Smooth muscle cell (in vitro differentiated cells): ENCODE measurements at regions not wholly inside any gene's neighbourhood (a gene's known extent, or its start where the extent isn't known, plus 50 kb on each side); places are given as distances from the start of the nearest gene placed in this dataset.
"Not testable (repeated sequence)": the region's sequence is repeated elsewhere in the genome, so short reads cannot be mapped to it uniquely, and the experiment has no call there.

Experiments
- DNase-seq: peaks from one replicate; lab custom pipeline; 2025; ENCODE audit not compliant: unreplicated experiment; lab: John Stamatoyannopoulos, UW
- H2AFZ ChIP-seq: fragments of 200-600 bp; sonication (generic); 2 replicates; pipeline ENCODE4 v1.6.0; 2016; ENCODE audit warnings: antibody characterized with exemption, low read depth, mild to moderate bottlenecking
- H3F3A ChIP-seq: fragments of 200-600 bp; sonication (generic); 2 replicates; pipeline ENCODE4 v1.6.0; 2017; ENCODE audit warnings: antibody characterized with exemption, low read depth
- H3K27ac ChIP-seq: fragments of 200-600 bp; sonication (generic); 2 replicates; pipeline ENCODE4 v1.5.1; 2016; ENCODE audit warnings: low read depth, mild to moderate bottlenecking
- H3K27me3 ChIP-seq: fragments of 200-600 bp; sonication (generic); 2 replicates; pipeline ENCODE4 v1.6.1; 2016; ENCODE audit warnings: low read depth, mild to moderate bottlenecking
- H3K36me3 ChIP-seq: fragments of 200-600 bp; sonication (generic); 2 replicates; pipeline ENCODE4 v1.5.1; 2016; ENCODE audit warnings: low read depth
- H3K4me1 ChIP-seq: fragments of 200-600 bp; sonication (generic); 2 replicates; pipeline ENCODE4 v1.5.1; 2016; ENCODE audit warnings: low read depth
- H3K4me2 ChIP-seq: fragments of 200-600 bp; sonication (generic); 2 replicates; pipeline ENCODE4 v1.6.0; 2016; ENCODE audit warnings: mild to moderate bottlenecking
- H3K4me3 ChIP-seq: fragments of 200-600 bp; sonication (generic); 2 replicates; pipeline ENCODE4 v1.5.1; 2016; ENCODE audit warnings: mild to moderate bottlenecking
- H3K79me2 ChIP-seq: fragments of 200-600 bp; sonication (generic); 2 replicates; pipeline ENCODE4 v1.6.0; 2016; ENCODE audit warnings: low read depth, mild to moderate bottlenecking
- H3K9ac ChIP-seq: fragments of 200-600 bp; sonication (generic); 2 replicates; pipeline ENCODE4 v1.6.0; 2016; ENCODE audit warnings: low read depth
- H3K9me3 ChIP-seq: fragments of 200-600 bp; sonication (generic); replicated peaks from 2 replicates; pipeline ENCODE4 v1.5.1; 2016; ENCODE audit warnings: low read depth
- H4K20me1 ChIP-seq: fragments of 200-600 bp; sonication (generic); 2 replicates; pipeline ENCODE4 v1.6.0; 2016; ENCODE audit warnings: low read depth
- CTCF ChIP-seq: fragments of 200-600 bp; sonication (generic); IDR thresholded peaks from 2 replicates; pipeline ENCODE4 v1.5.1; 2017; ENCODE audit warnings: borderline replicate concordance, mild to moderate bottlenecking, antibody characterized with exemption; ENCODE audit not compliant: insufficient read depth, poor library complexity, severe bottlenecking
- WGBS: methylation state at CpG from one replicate; pipeline ENCODE4 v1.1.7; 2016; ENCODE audit warnings: low lambda C conversion rate; 5-methylcytosine and 5-hydroxymethylcytosine counted together

- H3K36me3 ChIP-seq, result no peaks in the 10 kb centered on the region
- TF ChIP-seq CTCF, result no peak
- no peak overlapping the region for H3K4me3 ChIP-seq
- H3K9me3 ChIP-seq, result no peaks in the 10 kb centered on the region
- no peak overlapping the region for H3K27ac ChIP-seq
- no peaks in the 10 kb centered on the region for H4K20me1 ChIP-seq
- no peak overlapping the region for H2AFZ ChIP-seq
- H3K9ac ChIP-seq, result no peak overlapping the region
- H3K4me1 ChIP-seq, result no peaks in the 10 kb centered on the region
- no peak for DNase-seq
- H3K79me2 ChIP-seq, result no peaks in the 10 kb centered on the region
- WGBS, result 32% methylated on average over 5 of the region's 5 CpGs
- H3K27me3 ChIP-seq, result no peaks in the 10 kb centered on the region
- no peak overlapping the region for H3K4me2 ChIP-seq
- H3F3A ChIP-seq, result no peaks in the 10 kb centered on the region
Measured at GRCh38 chr1:166490437-166490991, 323.7 kb upstream of the FAM78B start.

GRCh38 chr1:166493765-166494164, 327.0 kb upstream of the FAM78B start:
- not testable (repeated sequence) for H3K9ac ChIP-seq, H3K27me3 ChIP-seq, H3K36me3 ChIP-seq, H3K4me3 ChIP-seq, H3K79me2 ChIP-seq, H4K20me1 ChIP-seq, H3K4me1 ChIP-seq, H2AFZ ChIP-seq, H3F3A ChIP-seq, DNase-seq, H3K27ac ChIP-seq, H3K4me2 ChIP-seq, H3K9me3 ChIP-seq
- WGBS, result 85% methylated on average over 1 of the region's 2 CpGs

- Histone ChIP-seq H3K27me3 (no peaks in the 10 kb centered on the region), H3K9ac (no peak overlapping the region), H3K4me2 (no peak overlapping the region), H3K79me2 (no peaks in the 10 kb centered on the region), H4K20me1 (no peaks in the 10 kb centered on the region), H3F3A (no peaks in the 10 kb centered on the region), H3K9me3 (no peaks in the 10 kb centered on the region), H3K27ac (no peak overlapping the region), H3K4me3 (no peak overlapping the region), H3K4me1 (no peaks in the 10 kb centered on the region), H2AFZ (no peak overlapping the region), H3K36me3 (no peaks in the 10 kb centered on the region)
- TF ChIP-seq CTCF, result no peak
- DNase-seq, result no peak
Measured at GRCh38 chr1:166507347-166507746, 331.9 kb upstream of the POGK start.

- Histone ChIP-seq H3F3A (no peaks in the 10 kb centered on the region), H3K79me2 (no peaks in the 10 kb centered on the region), H3K4me1 (no peaks in the 10 kb centered on the region), H3K9ac (no peak overlapping the region), H3K9me3 (no peaks in the 10 kb centered on the region), H2AFZ (no peak overlapping the region), H4K20me1 (no peaks in the 10 kb centered on the region), H3K27ac (no peak overlapping the region), H3K27me3 (no peaks in the 10 kb centered on the region), H3K4me3 (no peak overlapping the region), H3K4me2 (no peak overlapping the region), H3K36me3 (no peaks in the 10 kb centered on the region)
- 85% methylated on average over 2 of the region's 2 CpGs for WGBS
- no peak for DNase-seq
- TF ChIP-seq CTCF, result no peak
Measured at GRCh38 chr1:166511761-166512160, 327.5 kb upstream of the POGK start.
